SK-N-SH (cell line): ENCODE measurements at regions not wholly inside any gene's neighbourhood (a gene's known extent, or its start where the extent isn't known, plus 50 kb on each side); places are given as distances from the start of the nearest gene placed in this dataset.

Experiments
- CTCF ChIA-PET: fragments of 300-600, 350-600 bp; formaldehyde crosslinking; extraction: SDS; loops from one replicate; lab custom pipeline; 2021; lab: Yijun Ruan, JAX
- POLR2A ChIA-PET: fragments of 350-600 bp; sonication (Branson Sonifier 250); formaldehyde crosslinking; extraction: SDS; loops from one replicate; lab custom pipeline; 2020; ENCODE audit warnings: antibody characterized with exemption, inconsistent platforms; lab: Yijun Ruan, JAX
- DNase-seq: peaks from one replicate; pipeline ENCODE4 v3.0.0; 2012
- H2AFZ ChIP-seq: fragments of 200-600 bp; sonication (generic); 2 replicates; pipeline ENCODE4 v1.8.1; 2016; ENCODE audit warnings: antibody characterized with exemption, mild to moderate bottlenecking, low read depth
- H3F3A ChIP-seq: fragments of 200-600 bp; sonication (generic); replicated peaks from 2 replicates; pipeline ENCODE3; 2016; ENCODE audit warnings: antibody characterized with exemption, mild to moderate bottlenecking; ENCODE audit not compliant: insufficient read depth
- H3K27ac ChIP-seq, 2 experiments: fragments of 200-500 bp in 1 of 2; fragments of 200-600 bp in 1 of 2; sonication (Bioruptor generic) in 1 of 2; sonication (generic), shearing (Covaris generic) in 1 of 2; 2 replicates each; pipeline versions ENCODE4 v1.5.1 to v1.6.1; 2014 to 2016; ENCODE audit warnings: low read depth in 2 of 2, inconsistent platforms in 1 of 2, low read length in 1 of 2, mild to moderate bottlenecking in 1 of 2, mixed read lengths in 1 of 2
- H3K27me3 ChIP-seq: fragments of 200-600 bp; sonication (generic), shearing (Covaris generic); 2 replicates; pipeline ENCODE4 v1.6.1; 2016; ENCODE audit warnings: mixed run types; ENCODE audit not compliant: insufficient read depth
- H3K36me3 ChIP-seq, 2 experiments: fragments of 200-500 bp in 1 of 2; fragments of 200-600 bp in 1 of 2; sonication (Bioruptor generic) in 1 of 2; sonication (generic) in 1 of 2; replicated peaks in 1 of 2; 2 replicates each; pipeline versions ENCODE3 to v1.5.1; 2014 to 2016; ENCODE audit warnings: low read length in 1 of 2, mild to moderate bottlenecking in 1 of 2; ENCODE audit not compliant: insufficient read depth in 2 of 2, control insufficient read depth in 1 of 2
- H3K4me1 ChIP-seq, 2 experiments: fragments of 200-500 bp in 1 of 2; fragments of 200-600 bp in 1 of 2; sonication (Bioruptor generic) in 1 of 2; sonication (generic), shearing (Covaris generic) in 1 of 2; 2 replicates each; pipeline versions ENCODE4 v1.5.1 to v1.6.1; 2014 to 2016; ENCODE audit warnings: low read depth in 1 of 2, low read length in 1 of 2, mixed run types in 1 of 2; ENCODE audit not compliant: insufficient read depth in 2 of 2, control insufficient read depth in 1 of 2
- H3K4me2 ChIP-seq: fragments of 200-600 bp; sonication (generic), shearing (Covaris generic); 2 replicates; pipeline ENCODE4 v1.6.1; 2017; ENCODE audit warnings: mixed run types
- H3K4me3 ChIP-seq, 2 experiments: fragments of 200-500 bp in 1 of 2; fragments of 200-600 bp in 1 of 2; sonication (Bioruptor generic) in 1 of 2; sonication (generic), shearing (Covaris generic) in 1 of 2; 2 replicates each; pipeline versions ENCODE4 v1.5.1 to v1.8.1; 2014 to 2016; ENCODE audit warnings: low read depth in 2 of 2, inconsistent platforms in 1 of 2, low read length in 1 of 2, mild to moderate bottlenecking in 1 of 2, mixed read lengths in 1 of 2, moderate library complexity in 1 of 2
- H3K79me2 ChIP-seq: fragments of 200-600 bp; sonication (generic); 2 replicates; pipeline ENCODE4 v1.8.1; 2017; ENCODE audit warnings: mild to moderate bottlenecking; ENCODE audit not compliant: insufficient read depth
- H3K9ac ChIP-seq: fragments of 200-600 bp; sonication (generic); 2 replicates; pipeline ENCODE4 v1.6.1; 2017; ENCODE audit warnings: mixed run types
- H3K9me2 ChIP-seq: fragments of 200-600 bp; sonication (generic); 2 replicates; pipeline ENCODE4 v1.6.1; 2017; ENCODE audit warnings: mixed run types
- H3K9me3 ChIP-seq: fragments of 200-600 bp; sonication (generic); 2 replicates; pipeline ENCODE4 v1.6.1; 2017; ENCODE audit warnings: mixed run types, mild to moderate bottlenecking, moderate library complexity
- H4K20me1 ChIP-seq: fragments of 200-600 bp; sonication (generic); 2 replicates; pipeline ENCODE4 v1.6.1; 2017; ENCODE audit warnings: mild to moderate bottlenecking, mixed run types; ENCODE audit not compliant: insufficient read depth
- EZH2phosphoT487 ChIP-seq: fragments of 200-600 bp; sonication (generic); IDR thresholded peaks from 2 replicates; pipeline ENCODE4 v1.6.1; 2017; ENCODE audit warnings: low read depth, mixed run types, mild to moderate bottlenecking, antibody characterized with exemption, moderate library complexity, borderline replicate concordance
- FOXJ3 ChIP-seq: sonication (generic); formaldehyde crosslinking; IDR thresholded peaks from 2 replicates; pipeline ENCODE4 v1.5.1; 2020; ENCODE audit warnings: mild to moderate bottlenecking, missing genetic modification reagents
- FOXM1 ChIP-seq: IDR thresholded peaks from 2 replicates; pipeline ENCODE4 v1.4.0; 2012; ENCODE audit warnings: low read depth, mild to moderate bottlenecking
- GATA2 ChIP-seq: sonication (generic); formaldehyde crosslinking; IDR thresholded peaks from 2 replicates; pipeline ENCODE4 v1.5.0; 2020; ENCODE audit warnings: mild to moderate bottlenecking, missing genetic modification reagents
- MEF2A ChIP-seq: IDR thresholded peaks from 2 replicates; pipeline ENCODE4 v1.4.0; 2012; ENCODE audit warnings: low read depth, borderline replicate concordance
- MXI1 ChIP-seq: IDR thresholded peaks from 2 replicates; pipeline ENCODE4 v1.6.1; 2012; ENCODE audit warnings: mild to moderate bottlenecking, low read depth, low read length, improper control_type of control experiment
- NRF1 ChIP-seq: IDR thresholded peaks from 2 replicates; pipeline ENCODE4 v1.6.1; 2012; ENCODE audit warnings: low read depth, mild to moderate bottlenecking, low read length
- POLR2AphosphoS5 ChIP-seq: IDR thresholded peaks from 2 replicates; pipeline ENCODE4 v1.6.1; 2012; ENCODE audit warnings: low read depth, low read length
- RAD21 ChIP-seq: IDR thresholded peaks from 2 replicates; pipeline ENCODE4 v1.6.1; 2012; ENCODE audit warnings: mild to moderate bottlenecking, low read length
- RCOR1 ChIP-seq: fragments of 150-350 bp; IDR thresholded peaks from 2 replicates; pipeline ENCODE4 v1.6.1; 2017; ENCODE audit warnings: antibody characterized with exemption, low read length
- SIN3A ChIP-seq: IDR thresholded peaks from 2 replicates; pipeline ENCODE4 v1.6.1; 2012; ENCODE audit warnings: low read depth, mild to moderate bottlenecking, low read length, moderate library complexity, borderline replicate concordance
- SMC3 ChIP-seq: IDR thresholded peaks from 2 replicates; pipeline ENCODE4 v1.6.1; 2012; ENCODE audit warnings: low read depth, low read length, improper control_type of control experiment
- TAF1 ChIP-seq: IDR thresholded peaks from 2 replicates; pipeline ENCODE4 v1.6.1; 2012; ENCODE audit warnings: low read depth, mild to moderate bottlenecking, low read length, moderate library complexity, borderline replicate concordance
- TCF12 ChIP-seq: IDR thresholded peaks from 2 replicates; pipeline ENCODE4 v1.4.0; 2012
- TEAD4 ChIP-seq: IDR thresholded peaks from 2 replicates; pipeline ENCODE4 v1.4.0; 2012; ENCODE audit warnings: mild to moderate bottlenecking, borderline replicate concordance; ENCODE audit not compliant: insufficient read depth
- WGBS: methylation state at CpG from one replicate; pipeline ENCODE4 v1.1.6; 2017; ENCODE audit warnings: low lambda C conversion rate; 5-methylcytosine and 5-hydroxymethylcytosine counted together
- TF ChIP-seq, protein P1 (sequence below): fragments of 200-600 bp; sonication (generic); IDR thresholded peaks from 2 replicates; pipeline ENCODE4 v1.6.1; 2017; ENCODE audit warnings: antibody characterized with exemption, mild to moderate bottlenecking, moderate library complexity
- TF ChIP-seq, protein P2 (sequence below): IDR thresholded peaks from 2 replicates; pipeline ENCODE4; 2012

DNA sequence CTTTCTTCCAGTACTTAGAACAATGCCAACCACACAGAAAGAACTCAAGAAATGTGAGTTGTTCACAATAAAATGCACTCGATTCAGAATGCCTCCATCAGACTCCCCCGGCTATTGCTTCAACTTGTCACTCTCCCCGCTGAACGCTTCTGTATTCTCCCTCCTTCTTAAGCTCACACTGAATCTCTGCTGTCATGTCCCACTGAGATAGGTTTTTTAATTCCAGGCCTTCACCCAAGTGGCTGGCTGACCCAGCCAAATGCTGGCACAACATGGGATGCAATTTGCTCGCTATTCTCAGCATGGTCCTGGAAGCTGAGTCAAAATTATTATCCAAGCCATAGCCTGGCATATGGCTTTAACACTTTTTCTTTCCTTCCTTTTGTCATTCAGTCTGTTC, 76.8 kb upstream of the SERP2 start (continued):
- TF ChIP-seq EZH2phosphoT487 (no peak), TCF12 (no peak), MXI1 (no peak)

DNA sequence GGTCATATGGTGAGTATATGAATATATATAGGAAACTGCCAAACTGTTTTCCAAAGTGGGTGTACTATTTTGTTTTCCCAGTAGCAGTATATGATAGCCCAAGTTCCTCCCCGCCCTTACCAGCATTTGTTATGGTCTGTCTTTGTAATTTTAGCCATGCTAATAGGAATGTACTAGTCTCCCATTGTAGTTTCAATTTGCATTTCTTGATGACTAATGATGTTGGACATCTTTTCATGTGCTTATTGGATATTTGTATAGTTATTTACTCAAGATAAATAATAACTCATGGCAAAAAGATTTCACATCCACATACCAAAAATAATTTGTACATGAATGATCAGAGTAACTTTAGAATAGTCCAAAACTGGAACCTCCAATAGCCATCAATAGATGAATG, 75.3 kb upstream of the SERP2 start:
- Histone ChIP-seq H2AFZ (no peak overlapping the region), H3K4me2 (no peak overlapping the region)
- TF ChIP-seq, protein P1, sequence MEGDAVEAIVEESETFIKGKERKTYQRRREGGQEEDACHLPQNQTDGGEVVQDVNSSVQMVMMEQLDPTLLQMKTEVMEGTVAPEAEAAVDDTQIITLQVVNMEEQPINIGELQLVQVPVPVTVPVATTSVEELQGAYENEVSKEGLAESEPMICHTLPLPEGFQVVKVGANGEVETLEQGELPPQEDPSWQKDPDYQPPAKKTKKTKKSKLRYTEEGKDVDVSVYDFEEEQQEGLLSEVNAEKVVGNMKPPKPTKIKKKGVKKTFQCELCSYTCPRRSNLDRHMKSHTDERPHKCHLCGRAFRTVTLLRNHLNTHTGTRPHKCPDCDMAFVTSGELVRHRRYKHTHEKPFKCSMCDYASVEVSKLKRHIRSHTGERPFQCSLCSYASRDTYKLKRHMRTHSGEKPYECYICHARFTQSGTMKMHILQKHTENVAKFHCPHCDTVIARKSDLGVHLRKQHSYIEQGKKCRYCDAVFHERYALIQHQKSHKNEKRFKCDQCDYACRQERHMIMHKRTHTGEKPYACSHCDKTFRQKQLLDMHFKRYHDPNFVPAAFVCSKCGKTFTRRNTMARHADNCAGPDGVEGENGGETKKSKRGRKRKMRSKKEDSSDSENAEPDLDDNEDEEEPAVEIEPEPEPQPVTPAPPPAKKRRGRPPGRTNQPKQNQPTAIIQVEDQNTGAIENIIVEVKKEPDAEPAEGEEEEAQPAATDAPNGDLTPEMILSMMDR, result no peak
- TF ChIP-seq TAF1 (no peak), TEAD4 (no peak), POLR2AphosphoS5 (no peak), MXI1 (no peak), FOXM1 (no peak), SIN3A (no peak), SMC3 (no peak), RCOR1 (no peak), FOXJ3 (no peak), MEF2A (no peak), NRF1 (no peak), GATA2 (CRISPR knock-in tag) (no peak), RAD21 (no peak)
- TF ChIP-seq, protein P2, sequence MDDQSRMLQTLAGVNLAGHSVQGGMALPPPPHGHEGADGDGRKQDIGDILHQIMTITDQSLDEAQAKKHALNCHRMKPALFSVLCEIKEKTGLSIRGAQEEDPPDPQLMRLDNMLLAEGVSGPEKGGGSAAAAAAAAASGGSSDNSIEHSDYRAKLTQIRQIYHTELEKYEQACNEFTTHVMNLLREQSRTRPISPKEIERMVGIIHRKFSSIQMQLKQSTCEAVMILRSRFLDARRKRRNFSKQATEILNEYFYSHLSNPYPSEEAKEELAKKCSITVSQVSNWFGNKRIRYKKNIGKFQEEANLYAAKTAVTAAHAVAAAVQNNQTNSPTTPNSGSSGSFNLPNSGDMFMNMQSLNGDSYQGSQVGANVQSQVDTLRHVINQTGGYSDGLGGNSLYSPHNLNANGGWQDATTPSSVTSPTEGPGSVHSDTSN, result no peak
- TF ChIP-seq, all 33 proteins: peak for 0
- Histone ChIP-seq H3K27me3 (no peaks in the 10 kb centered on the region), H4K20me1 (no peaks in the 10 kb centered on the region), H3K36me3 (no peaks in the 10 kb centered on the region), H3K9me2 (no peaks in the 10 kb centered on the region), H3K9ac (no peak overlapping the region), H3F3A (peaks cover 15% of the 10 kb centered on the region), H3K4me1 (peaks cover 16 to 19% of the 10 kb centered on the region in 2 experiments), H3K4me3 (no peak overlapping the region), H3K27ac (no peak overlapping the region), H3K79me2 (no peaks in the 10 kb centered on the region), H3K9me3 (no peaks in the 10 kb centered on the region)
- DNase-seq, result no peak
- 95% methylated on average over 1 of the region's 1 CpG for WGBS
- CTCF ChIA-PET, result no interaction called here
- POLR2A ChIA-PET, result no interaction called here
